HFF-Myc (cell line): ENCODE measurements at regions not wholly inside any gene's neighbourhood (a gene's known extent, or its start where the extent isn't known, plus 50 kb on each side); places are given as distances from the start of the nearest gene placed in this dataset.

ENCODE experiments used
- DNase-seq: peaks from one replicate; pipeline ENCODE4 v3.0.0-alpha.2; 2011; ENCODE audit warnings: low read depth; ENCODE audit errors: extremely low read depth
- H3K4me3 ChIP-seq: replicated peaks from 2 replicates; pipeline ENCODE4 v1.5.1; 2011; ENCODE audit warnings: low read depth, mild to moderate bottlenecking, control low read depth, low read length
- TF ChIP-seq, protein P1 (sequence below): IDR thresholded peaks from 2 replicates; pipeline ENCODE4 v1.5.1; 2012; ENCODE audit warnings: mild to moderate bottlenecking, low read depth, low read length, control low read depth; ENCODE audit errors: missing control alignments

DNA sequence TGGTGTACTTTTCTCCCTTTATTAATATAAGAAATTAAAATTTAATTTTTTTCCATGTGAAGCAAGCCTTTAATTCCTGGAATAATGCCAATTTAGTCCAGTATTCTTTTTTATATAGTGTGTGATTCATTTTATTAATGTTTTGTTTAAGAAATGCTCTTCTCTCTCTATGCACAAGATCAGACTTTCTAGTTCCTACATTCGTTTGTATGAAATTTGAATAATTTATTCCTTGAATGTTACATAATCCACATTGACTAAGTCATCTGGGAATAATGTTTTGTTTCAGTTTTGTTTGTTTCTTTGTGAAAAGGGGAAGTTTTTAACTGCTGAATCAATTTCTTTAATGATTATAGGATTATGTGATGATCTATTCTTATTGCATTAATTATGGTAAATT, 181.4 kb upstream of the ID4 start:
- no peak overlapping the region for H3K4me3 ChIP-seq
- TF ChIP-seq, protein P1, sequence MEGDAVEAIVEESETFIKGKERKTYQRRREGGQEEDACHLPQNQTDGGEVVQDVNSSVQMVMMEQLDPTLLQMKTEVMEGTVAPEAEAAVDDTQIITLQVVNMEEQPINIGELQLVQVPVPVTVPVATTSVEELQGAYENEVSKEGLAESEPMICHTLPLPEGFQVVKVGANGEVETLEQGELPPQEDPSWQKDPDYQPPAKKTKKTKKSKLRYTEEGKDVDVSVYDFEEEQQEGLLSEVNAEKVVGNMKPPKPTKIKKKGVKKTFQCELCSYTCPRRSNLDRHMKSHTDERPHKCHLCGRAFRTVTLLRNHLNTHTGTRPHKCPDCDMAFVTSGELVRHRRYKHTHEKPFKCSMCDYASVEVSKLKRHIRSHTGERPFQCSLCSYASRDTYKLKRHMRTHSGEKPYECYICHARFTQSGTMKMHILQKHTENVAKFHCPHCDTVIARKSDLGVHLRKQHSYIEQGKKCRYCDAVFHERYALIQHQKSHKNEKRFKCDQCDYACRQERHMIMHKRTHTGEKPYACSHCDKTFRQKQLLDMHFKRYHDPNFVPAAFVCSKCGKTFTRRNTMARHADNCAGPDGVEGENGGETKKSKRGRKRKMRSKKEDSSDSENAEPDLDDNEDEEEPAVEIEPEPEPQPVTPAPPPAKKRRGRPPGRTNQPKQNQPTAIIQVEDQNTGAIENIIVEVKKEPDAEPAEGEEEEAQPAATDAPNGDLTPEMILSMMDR, result no peak
- DNase-seq, result no peak

DNA sequence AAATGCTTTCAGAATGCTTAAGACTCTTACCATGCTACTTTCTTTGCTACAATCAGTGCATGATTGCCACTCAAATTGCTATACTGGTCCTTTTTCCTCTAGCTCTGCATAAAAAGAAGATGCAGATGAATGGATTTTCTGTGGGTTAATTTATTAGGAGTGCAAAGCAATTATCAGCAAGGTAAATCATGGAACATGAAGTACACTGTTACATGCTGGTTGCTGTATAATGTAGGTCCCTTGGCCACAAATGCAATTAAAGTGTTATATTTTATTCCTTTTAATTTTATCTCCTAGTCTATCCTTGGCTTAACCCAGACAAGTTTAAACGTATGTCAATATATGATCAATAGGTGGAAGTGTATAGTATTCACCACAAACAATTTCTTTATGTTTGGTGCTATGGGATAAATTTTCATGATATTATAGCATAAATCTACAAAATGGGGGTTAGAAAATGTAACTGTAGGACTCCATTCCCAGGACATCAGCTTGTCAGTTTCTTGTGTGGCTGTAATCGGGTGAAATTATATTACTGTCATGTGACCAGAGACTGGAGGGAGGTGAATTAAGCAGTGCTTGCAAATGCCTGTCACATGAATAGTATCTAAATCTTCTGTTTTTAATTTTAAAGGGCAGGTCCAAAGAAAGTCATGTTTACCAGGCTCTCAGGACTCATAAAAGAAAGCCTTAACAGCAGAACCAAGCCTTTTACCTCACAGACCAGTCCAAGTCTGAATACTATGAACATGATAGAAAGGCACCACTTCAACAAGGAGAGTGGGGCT, 176.9 kb upstream of the ID4 start:
- H3K4me3 ChIP-seq, result no peak overlapping the region
- TF ChIP-seq, protein P1, result no peak
- DNase-seq, result no peak

DNA sequence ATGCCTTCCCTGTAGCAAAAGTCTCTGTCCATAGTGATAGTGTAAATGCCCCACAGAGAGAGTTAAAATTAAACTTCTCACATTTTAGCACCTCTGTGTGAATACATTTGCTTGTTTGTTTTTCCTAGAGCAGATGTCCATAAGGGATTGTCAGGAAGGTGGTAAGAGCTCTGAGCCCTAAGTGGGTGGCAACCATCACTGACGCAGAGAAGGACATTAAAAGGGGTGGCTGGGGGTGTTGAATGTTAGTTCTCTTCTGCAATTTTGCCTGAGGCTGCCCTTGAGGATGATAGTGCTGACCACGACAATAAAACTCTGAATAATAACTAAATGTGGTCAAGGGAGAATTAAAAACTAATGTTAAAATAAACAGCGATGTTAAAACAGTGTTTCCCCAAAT, 174.3 kb upstream of the ID4 start:
- TF ChIP-seq, protein P1, result no peak
- no peak for DNase-seq
- H3K4me3 ChIP-seq, result no peak overlapping the region

DNA sequence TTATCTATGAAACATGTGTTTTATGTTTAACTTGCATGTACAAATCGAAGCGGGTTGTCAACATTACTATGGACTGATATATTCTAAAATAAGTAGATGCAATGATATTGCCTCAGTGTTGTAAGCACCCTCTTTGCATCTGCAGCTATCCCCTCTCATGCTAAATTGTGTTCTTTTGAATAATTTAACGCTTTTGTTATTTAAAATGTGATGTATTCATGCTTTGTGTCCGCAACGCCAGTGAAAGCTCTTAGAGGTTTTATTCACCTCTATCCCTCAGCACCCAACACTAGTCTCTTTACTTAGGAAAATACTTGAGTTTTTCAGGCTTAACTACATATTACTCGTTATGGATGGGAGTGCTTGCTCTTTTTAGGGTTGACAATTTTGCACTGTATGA, 173.7 kb upstream of the ID4 start:
- TF ChIP-seq, protein P1, result no peak
- no peak overlapping the region for H3K4me3 ChIP-seq
- DNase-seq, result no peak

DNA sequence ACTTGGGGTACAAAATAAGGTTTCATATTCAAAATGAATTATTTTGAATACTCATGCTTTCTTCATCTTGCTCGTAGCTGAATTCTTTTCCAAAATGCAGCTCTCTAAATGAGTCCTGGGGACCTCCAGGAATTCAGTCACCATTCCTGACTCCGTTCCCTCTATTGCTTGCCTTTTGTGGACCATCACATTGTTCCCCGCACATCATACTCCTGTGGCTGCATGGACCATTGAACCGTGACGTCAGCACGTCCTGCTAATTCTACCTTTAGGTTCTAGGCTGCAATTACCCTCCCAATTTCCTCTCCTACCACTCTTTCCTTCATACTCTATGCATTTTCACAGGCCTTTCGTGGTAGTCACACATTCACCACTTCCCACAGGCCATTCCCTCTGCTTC, 173.1 kb upstream of the ID4 start:
- TF ChIP-seq, protein P1, result no peak
- H3K4me3 ChIP-seq, result no peak overlapping the region
- no peak for DNase-seq

DNA sequence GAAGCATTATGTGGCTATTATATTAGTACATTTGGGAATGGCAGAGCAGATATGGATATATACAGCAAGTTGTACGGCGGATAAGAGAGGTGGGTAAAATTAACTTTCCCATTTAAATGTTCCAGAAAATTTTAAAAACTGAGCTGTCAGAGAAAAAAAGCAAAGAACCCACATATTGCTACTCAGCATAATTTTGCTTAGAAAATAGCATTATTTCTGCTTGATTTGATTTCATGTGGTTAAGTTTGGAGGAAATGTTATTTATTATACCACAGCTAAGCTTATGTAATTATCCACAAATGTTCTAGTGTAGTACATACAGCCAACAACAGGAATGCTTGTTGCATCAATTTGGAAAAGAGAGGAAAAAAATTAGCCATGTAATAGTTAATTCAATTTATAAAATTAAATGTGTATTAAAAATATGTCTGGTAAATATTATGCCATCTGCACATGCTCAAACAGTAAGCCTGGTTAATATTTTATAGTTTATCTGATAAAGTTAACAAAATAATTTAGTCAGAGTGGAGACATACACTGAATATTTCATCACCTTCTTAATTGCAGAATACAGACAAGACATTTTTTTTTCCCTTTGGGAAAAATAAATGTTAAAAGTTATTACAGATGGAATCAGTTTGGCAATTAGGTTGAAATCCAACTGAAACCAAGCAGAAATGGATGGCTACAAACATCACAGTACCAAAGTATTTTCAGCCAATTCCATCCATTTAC, 172.1 kb upstream of the ID4 start:
- DNase-seq, result no peak
- H3K4me3 ChIP-seq, result no peak overlapping the region
- TF ChIP-seq, protein P1, result no peak
